Keratinocyte (primary cell): ENCODE measurements at regions not wholly inside any gene's neighbourhood (a gene's known extent, or its start where the extent isn't known, plus 50 kb on each side); places are given as distances from the start of the nearest gene placed in this dataset.

Source experiments
- DNase-seq: peaks from one replicate; pipeline ENCODE4 v3.0.0-alpha.2; 2011; ENCODE audit warnings: low read depth, missing footprints, low spot score
- FAIRE-seq: peaks from 2 replicates; lab custom pipeline; 2011; peaks lifted over from hg19 to GRCh38; lab: Jason Lieb, UNC
- H2AFZ ChIP-seq: 2 replicates; pipeline ENCODE4 v1.6.0; 2012; ENCODE audit warnings: low read length, control low read depth, inconsistent platforms; ENCODE audit not compliant: control insufficient read depth
- H3K27ac ChIP-seq: 2 replicates; pipeline ENCODE4 v1.5.1; 2011; ENCODE audit warnings: low read length; ENCODE audit not compliant: control insufficient read depth, insufficient read depth
- H3K27me3 ChIP-seq: 3 replicates; pipeline ENCODE4 v1.6.0; 2011; ENCODE audit warnings: low read length; ENCODE audit not compliant: control insufficient read depth, insufficient read depth; ENCODE audit errors: extremely low read depth
- H3K36me3 ChIP-seq, 2 experiments: 2 replicates in 1 of 2; 3 replicates in 1 of 2; pipeline ENCODE4 v1.5.1; 2011; ENCODE audit warnings: low read length in 2 of 2, mild to moderate bottlenecking in 1 of 2; ENCODE audit not compliant: control insufficient read depth in 2 of 2, insufficient read depth in 2 of 2; ENCODE audit errors: extremely low read depth in 1 of 2
- H3K4me1 ChIP-seq: 3 replicates; pipeline ENCODE4 v1.5.1; 2011; ENCODE audit warnings: low read length; ENCODE audit not compliant: control insufficient read depth, insufficient read depth; ENCODE audit errors: extremely low read depth
- H3K4me2 ChIP-seq: 3 replicates; pipeline ENCODE4 v1.6.0; 2011; ENCODE audit warnings: low read depth, low read length; ENCODE audit not compliant: control insufficient read depth, insufficient read depth; ENCODE audit errors: extremely low read depth
- H3K4me3 ChIP-seq, 3 experiments: fragments of 200-600 bp in 1 of 3; sonication (generic) in 1 of 3; 2 replicates in 2 of 3; 3 replicates in 1 of 3; pipeline ENCODE4 v1.5.1; 2011 to 2016; ENCODE audit warnings: low read length in 3 of 3, mild to moderate bottlenecking in 3 of 3, control low read depth in 2 of 3, inconsistent platforms in 1 of 3, low read depth in 1 of 3, mixed read lengths in 1 of 3, mixed run types in 1 of 3, moderate library complexity in 1 of 3; ENCODE audit not compliant: control insufficient read depth in 2 of 3, insufficient read depth in 2 of 3; ENCODE audit errors: extremely low read depth in 1 of 3
- H3K79me2 ChIP-seq: 2 replicates; pipeline ENCODE4 v1.6.0; 2012; ENCODE audit warnings: low read length; ENCODE audit not compliant: control insufficient read depth, insufficient read depth
- H3K9ac ChIP-seq: 3 replicates; pipeline ENCODE4 v1.6.0; 2011; ENCODE audit warnings: low read length; ENCODE audit not compliant: control insufficient read depth, insufficient read depth; ENCODE audit errors: extremely low read depth
- H3K9me1 ChIP-seq: 3 replicates; pipeline ENCODE4 v1.6.0; 2011; ENCODE audit warnings: low read length; ENCODE audit not compliant: control insufficient read depth, insufficient read depth; ENCODE audit errors: extremely low read depth
- H3K9me3 ChIP-seq: 2 replicates; pipeline ENCODE4 v1.5.1; 2012; ENCODE audit warnings: low read depth, low read length; ENCODE audit not compliant: control insufficient read depth
- H4K20me1 ChIP-seq: 3 replicates; pipeline ENCODE4 v1.6.0; 2011; ENCODE audit warnings: low read length; ENCODE audit not compliant: control insufficient read depth, insufficient read depth; ENCODE audit errors: extremely low read depth
- CTCF ChIP-seq, 3 experiments: IDR thresholded peaks in 1 of 3; conservative IDR thresholded peaks in 1 of 3; optimal IDR thresholded peaks in 1 of 3; 2 replicates in 2 of 3; 3 replicates in 1 of 3; pipeline versions ENCODE3 to v1.5.1; 2011; ENCODE audit warnings: low read length in 3 of 3, mild to moderate bottlenecking in 3 of 3, moderate library complexity in 2 of 3, control low read depth in 1 of 3, inconsistent platforms in 1 of 3; ENCODE audit not compliant: insufficient read depth in 2 of 3; ENCODE audit errors: extremely low read depth in 1 of 3
- EZH2 ChIP-seq: IDR thresholded peaks from one replicate; pipeline ENCODE4 v1.6.1; 2012; ENCODE audit warnings: inconsistent platforms, mild to moderate bottlenecking, low read length, moderate library complexity
- dilution Hi-C: fragments of 300-500 bp; cut with MboI; formaldehyde crosslinking; loops from one replicate; pipeline ENCODE4 v1.7.0; 2020; ENCODE audit warnings: low sequenced_read_pairs; ENCODE audit not compliant: extremely low pct_ligation_motif_present

DNA sequence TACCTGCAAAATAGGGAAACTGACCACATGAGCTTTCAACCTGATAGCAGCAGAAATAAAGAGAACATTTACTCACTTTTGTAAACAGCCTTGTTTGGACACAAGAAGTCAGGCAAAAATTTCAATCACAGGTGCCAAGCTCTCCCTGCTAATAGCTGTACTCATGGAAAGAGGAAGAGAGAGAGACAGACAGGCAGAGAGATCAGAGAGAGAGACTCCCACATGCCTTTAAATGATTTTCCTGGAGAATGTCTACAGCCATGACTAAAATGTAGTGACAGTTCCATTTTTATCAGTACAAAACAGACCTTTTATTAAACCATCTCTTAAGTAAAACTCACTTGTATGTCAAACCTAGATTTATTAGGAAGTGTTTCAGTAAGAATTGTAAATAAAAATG is 752.9 kb downstream of the TRAM1L1 start:
- dilution Hi-C loops, result no loop called here
- no peak for TF ChIP-seq EZH2
- no peak for TF ChIP-seq CTCF (optimal IDR thresholded peaks at IDR 0.05 in 1 of 3, IDR thresholded peaks at IDR 0.05 in 1 of 3, conservative IDR thresholded peaks at IDR 0.05 in 1 of 3; ENCODE audit: extremely low read depth in 1 of 3, insufficient read depth in 2 of 3, low read length in 3 of 3)
- H3K4me3 ChIP-seq, result no peak overlapping the region
- H3K27ac ChIP-seq, result no peak overlapping the region
- no peaks in the 10 kb centered on the region for H3K36me3 ChIP-seq
- H3K9me1 ChIP-seq, result no peaks in the 10 kb centered on the region
- no peaks in the 10 kb centered on the region for H3K79me2 ChIP-seq
- H3K9me3 ChIP-seq, result no peaks in the 10 kb centered on the region
- FAIRE-seq (no peak), DNase-seq (no peak)
- H3K4me1 ChIP-seq, result no peaks in the 10 kb centered on the region
- H4K20me1 ChIP-seq, result no peaks in the 10 kb centered on the region
- no peaks in the 10 kb centered on the region for H3K27me3 ChIP-seq
- no peak overlapping the region for H2AFZ ChIP-seq
- H3K9ac ChIP-seq, result no peak overlapping the region
- H3K4me2 ChIP-seq, result no peak overlapping the region

DNA sequence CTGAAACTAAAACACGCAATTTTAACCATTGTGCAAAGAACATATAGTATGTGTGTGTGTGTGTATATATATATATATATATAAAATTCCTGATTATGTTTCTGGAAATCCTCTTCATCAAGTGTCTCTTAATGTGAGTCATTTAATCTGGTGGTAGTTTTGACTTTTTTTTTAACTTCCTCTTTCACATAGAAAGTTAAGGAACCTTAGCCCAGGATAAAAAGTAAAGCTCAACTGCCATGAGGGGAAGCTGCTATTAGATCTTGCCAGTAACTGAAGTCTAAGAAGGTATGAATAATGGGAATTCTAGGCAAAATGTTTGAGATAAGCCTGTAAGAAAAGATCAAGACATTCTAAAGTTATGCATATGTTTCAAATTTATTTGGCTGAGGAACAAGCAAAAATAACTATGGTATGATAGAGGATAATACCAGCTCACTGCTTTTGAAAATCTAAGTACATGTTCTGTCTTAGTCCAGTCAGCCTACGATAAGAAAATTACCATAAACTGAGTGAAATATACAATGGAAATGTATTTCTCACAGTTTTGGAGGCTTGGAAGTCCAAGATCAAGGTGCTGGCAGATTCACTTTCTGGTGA is 757.0 kb downstream of the TRAM1L1 start:
- FAIRE-seq (no peak), DNase-seq (no peak)
- H3K36me3 ChIP-seq, result no peaks in the 10 kb centered on the region
- TF ChIP-seq CTCF (optimal IDR thresholded peaks at IDR 0.05 in 1 of 3, IDR thresholded peaks at IDR 0.05 in 1 of 3, conservative IDR thresholded peaks at IDR 0.05 in 1 of 3; ENCODE audit: extremely low read depth in 1 of 3, insufficient read depth in 2 of 3, low read length in 3 of 3), result no peak
- no peak for TF ChIP-seq EZH2
- H3K27me3 ChIP-seq, result no peaks in the 10 kb centered on the region
- H3K9ac ChIP-seq, result no peak overlapping the region
- H3K4me2 ChIP-seq, result no peak overlapping the region
- H3K4me1 ChIP-seq, result no peaks in the 10 kb centered on the region
- no peaks in the 10 kb centered on the region for H3K9me1 ChIP-seq
- H3K4me3 ChIP-seq, result no peak overlapping the region
- dilution Hi-C loops, result no loop called here
- H3K27ac ChIP-seq, result no peak overlapping the region
- no peak overlapping the region for H2AFZ ChIP-seq
- no peaks in the 10 kb centered on the region for H3K9me3 ChIP-seq
- no peaks in the 10 kb centered on the region for H4K20me1 ChIP-seq
- no peaks in the 10 kb centered on the region for H3K79me2 ChIP-seq
